CD4-positive, alpha-beta memory T cell (primary cell): ENCODE measurements at regions not wholly inside any gene's neighbourhood (a gene's known extent, or its start where the extent isn't known, plus 50 kb on each side); places are given as distances from the start of the nearest gene placed in this dataset.

Experiments
- CTCF ChIA-PET: fragments of 350-600 bp; sonication (Branson Sonifier 250); formaldehyde crosslinking; loops from one replicate; lab custom pipeline; 2021; ENCODE audit warnings: inconsistent platforms; ENCODE audit not compliant: partially characterized antibody; lab: Charles Lee
- POLR2A ChIA-PET: fragments of 350-600 bp; sonication (Branson Sonifier 250); formaldehyde crosslinking; loops from one replicate; lab custom pipeline; 2021; ENCODE audit not compliant: partially characterized antibody; lab: Charles Lee
- DNase-seq, 5 donors: peaks; one replicate each; pipeline versions ENCODE4 v3.0.0 to v3.0.0-alpha.2; 2020 to 2022; ENCODE audit warnings: mixed read lengths in 1 of 5
- H3K27ac ChIP-seq: one replicate; pipeline ENCODE4 v1.7.0; 2013; ENCODE audit warnings: low read depth, low read length
- H3K27me3 ChIP-seq: 2 replicates; pipeline ENCODE4 v1.7.0; 2013; ENCODE audit warnings: mild to moderate bottlenecking, low read length, moderate library complexity; ENCODE audit not compliant: insufficient read depth
- H3K36me3 ChIP-seq: 2 replicates; pipeline ENCODE4 v1.7.0; 2013; ENCODE audit warnings: mild to moderate bottlenecking, low read length, moderate library complexity; ENCODE audit not compliant: insufficient read depth
- H3K4me1 ChIP-seq: 2 replicates; pipeline ENCODE4 v1.7.0; 2013; ENCODE audit warnings: mild to moderate bottlenecking, low read length, moderate library complexity; ENCODE audit not compliant: insufficient read depth
- H3K4me3 ChIP-seq, 2 donors: one replicate each; pipeline ENCODE4 v1.7.0; 2013; ENCODE audit warnings: low read length in 2 of 2, mild to moderate bottlenecking in 1 of 2
- H3K9me3 ChIP-seq, 2 donors: one replicate each; pipeline ENCODE4 v1.7.0; 2013; ENCODE audit warnings: low read length in 2 of 2, control low read depth in 1 of 2; ENCODE audit not compliant: control insufficient read depth in 1 of 2
- H3K27ac Mint-ChIP-seq, 7 donors: one replicate each; pipeline ENCODE4 v1.8.0; 2020 to 2021; ENCODE audit warnings: mixed read lengths in 7 of 7, mild to moderate bottlenecking in 6 of 7, inconsistent platforms in 3 of 7, moderate library complexity in 3 of 7
- H3K27me3 Mint-ChIP-seq, 2 donors: one replicate each; pipeline ENCODE4 v1.8.0; 2020 to 2021; ENCODE audit warnings: mixed read lengths in 2 of 2
- H3K36me3 Mint-ChIP-seq, 2 donors: one replicate each; pipeline ENCODE4 v1.8.0; 2020 to 2021; ENCODE audit warnings: mixed read lengths in 2 of 2, inconsistent platforms in 1 of 2, mild to moderate bottlenecking in 1 of 2
- H3K4me1 Mint-ChIP-seq, 4 donors: one replicate each; pipeline ENCODE4 v1.8.0; 2020 to 2021; ENCODE audit warnings: mixed read lengths in 4 of 4, mild to moderate bottlenecking in 1 of 4
- H3K4me3 Mint-ChIP-seq, 8 donors: one replicate each; pipeline ENCODE4 v1.8.0; 2020 to 2021; ENCODE audit warnings: mixed read lengths in 8 of 8, mild to moderate bottlenecking in 7 of 8, moderate library complexity in 6 of 8, inconsistent platforms in 3 of 8
- H3K9me3 Mint-ChIP-seq, 8 donors: one replicate each; pipeline ENCODE4 v1.8.0; 2020 to 2021; ENCODE audit warnings: mixed read lengths in 8 of 8, mild to moderate bottlenecking in 5 of 8, inconsistent platforms in 3 of 8, moderate library complexity in 1 of 8
- intact Hi-C: fragments of 100-400 bp; cut with micrococcal nuclease; formaldehyde crosslinking; loops from one replicate; pipeline ENCODE4 v1.15.1; 2023

DNA sequence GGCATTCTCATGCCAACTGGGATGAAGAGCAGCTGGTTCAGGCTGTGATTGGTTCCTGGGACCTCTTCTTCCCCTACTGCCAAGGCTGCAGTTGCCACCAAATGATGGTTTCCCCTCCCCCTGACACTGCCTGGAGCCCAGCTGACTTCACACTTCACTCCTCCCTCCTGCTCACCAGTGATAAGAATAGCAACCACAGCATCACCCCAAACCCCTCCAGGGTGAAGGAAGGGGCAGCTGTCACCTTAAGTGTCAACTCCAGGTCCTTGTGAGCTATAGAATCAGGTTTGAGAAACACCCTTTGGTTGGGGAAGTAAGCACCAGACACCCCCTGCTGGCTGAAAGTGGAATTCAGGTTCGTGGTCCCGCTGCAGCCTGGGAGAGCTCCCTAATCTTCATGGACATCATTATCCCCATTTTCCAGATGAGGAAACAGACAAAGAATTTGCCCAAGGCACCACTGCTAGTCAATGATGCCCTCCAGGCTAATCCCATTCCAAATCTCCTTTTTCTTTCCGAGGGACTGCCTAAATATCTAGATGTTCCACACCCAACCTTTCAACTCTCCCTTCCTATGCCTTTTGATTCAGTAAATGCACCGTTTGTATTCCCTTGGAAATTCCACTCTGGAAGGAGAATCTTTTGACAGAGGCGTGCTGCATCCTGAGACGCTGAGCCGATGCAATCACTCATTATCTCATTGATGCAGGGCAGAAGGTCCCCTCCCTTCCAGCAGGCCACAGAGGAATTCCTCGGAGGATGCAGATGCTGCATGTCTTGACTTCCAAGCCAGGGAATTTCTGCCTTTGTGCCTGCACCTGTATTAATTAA is 50.6 kb upstream of the UQCRFS1 start:
- ChIA-PET CTCF (interaction anchor here (0.7 to 3.5 kb wide), 17 partner anchors 9 to 1057 kb away, joined by 3 to 18 read pairs (median 4); no protein-coding TSS in a partner anchor), POLR2A (no interaction called here)
- Histone ChIP-seq H3K9me3 (no peaks in the 10 kb centered on the region), H3K27ac (no peak overlapping the region), H3K36me3 (no peaks in the 10 kb centered on the region), H3K4me1 (no peaks in the 10 kb centered on the region), H3K4me3 (no peak overlapping the region), H3K27me3 (no peaks in the 10 kb centered on the region)
- Mint-ChIP-seq H3K4me1 (peaks cover 0 to 2% (median under 1%) of the 10 kb centered on the region in 4 donors), H3K27ac (no peak overlapping the region), H3K4me3 (no peak overlapping the region), H3K27me3 (peaks cover 8 to 21% of the 10 kb centered on the region in 2 donors), H3K9me3 (peaks cover 0 to 2% (median 0%) of the 10 kb centered on the region in 8 donors), H3K36me3 (no peaks in the 10 kb centered on the region)
- intact Hi-C loops: loop anchor here (5.0 kb wide), 1 partner anchor 796 kb away; no protein-coding TSS in a partner anchor
- peak in 4 of 5 donors; percentile 27 to 38 (median 29) for DNase-seq

DNA sequence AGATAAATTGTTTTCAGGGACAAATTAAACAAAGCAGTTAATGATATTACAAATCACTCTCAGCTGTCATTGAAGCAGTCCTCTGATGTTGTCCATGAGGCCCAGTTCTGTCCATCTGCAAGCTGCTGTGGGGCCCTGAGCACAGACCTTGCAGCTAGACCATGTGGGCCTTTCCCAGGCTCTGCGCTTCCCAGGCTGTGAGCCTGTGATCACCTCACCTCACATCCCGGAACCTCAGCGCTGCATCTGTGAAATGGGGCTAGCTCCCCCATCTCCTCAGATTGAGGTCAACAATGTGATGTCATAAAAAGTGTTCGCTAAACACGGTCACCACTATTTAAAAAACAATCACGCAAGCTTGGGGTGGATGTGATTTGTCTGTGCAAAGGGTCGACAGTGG is 51.9 kb upstream of the UQCRFS1 start:
- intact Hi-C loops: loop anchor here (5.0 kb wide), 1 partner anchor 798 kb away; no protein-coding TSS in a partner anchor
- POLR2A ChIA-PET: no interaction called here
- Mint-ChIP-seq H3K27me3 (peaks cover 12 to 21% of the 10 kb centered on the region in 2 donors), H3K4me3 (no peak overlapping the region), H3K9me3 (peaks cover 0 to 2% (median 0%) of the 10 kb centered on the region in 8 donors), H3K36me3 (no peaks in the 10 kb centered on the region), H3K27ac (no peak overlapping the region), H3K4me1 (peaks cover 0 to 2% (median under 1%) of the 10 kb centered on the region in 4 donors)
- Histone ChIP-seq H3K4me3 (no peak overlapping the region), H3K27me3 (no peaks in the 10 kb centered on the region), H3K27ac (no peak overlapping the region), H3K4me1 (no peaks in the 10 kb centered on the region), H3K36me3 (no peaks in the 10 kb centered on the region), H3K9me3 (no peaks in the 10 kb centered on the region)
- CTCF ChIA-PET: interaction anchor here (1.0 to 1.9 kb wide), 2 partner anchors 21 to 23 kb away, joined by 3 to 4 read pairs; no protein-coding TSS in a partner anchor
- DNase-seq: no peak

- Mint-ChIP-seq H3K4me3 (no peak overlapping the region), H3K4me1 (peaks cover 0 to 2% (median under 1%) of the 10 kb centered on the region in 4 donors), H3K27me3 (peaks cover 13 to 25% of the 10 kb centered on the region in 2 donors), H3K9me3 (peaks cover 0 to 2% (median 0%) of the 10 kb centered on the region in 8 donors), H3K27ac (no peak overlapping the region), H3K36me3 (no peaks in the 10 kb centered on the region)
- DNase-seq: no peak
- no peaks in the 10 kb centered on the region for H3K4me1 ChIP-seq
- intact Hi-C loops: no loop called here
- H3K27me3 ChIP-seq: no peaks in the 10 kb centered on the region
- H3K4me3 ChIP-seq: no peak overlapping the region
- ChIA-PET POLR2A (no interaction called here), CTCF (interaction anchor here (0.9 kb wide), 1 partner anchor 528 kb away, joined by 3 read pairs; no protein-coding TSS in a partner anchor)
- no peaks in the 10 kb centered on the region for H3K36me3 ChIP-seq
- H3K9me3 ChIP-seq: no peaks in the 10 kb centered on the region
- H3K27ac ChIP-seq: no peak overlapping the region
These were observed 52.5 kb upstream of the UQCRFS1 start for GRCh38 chr19:29265436-29265835.

DNA sequence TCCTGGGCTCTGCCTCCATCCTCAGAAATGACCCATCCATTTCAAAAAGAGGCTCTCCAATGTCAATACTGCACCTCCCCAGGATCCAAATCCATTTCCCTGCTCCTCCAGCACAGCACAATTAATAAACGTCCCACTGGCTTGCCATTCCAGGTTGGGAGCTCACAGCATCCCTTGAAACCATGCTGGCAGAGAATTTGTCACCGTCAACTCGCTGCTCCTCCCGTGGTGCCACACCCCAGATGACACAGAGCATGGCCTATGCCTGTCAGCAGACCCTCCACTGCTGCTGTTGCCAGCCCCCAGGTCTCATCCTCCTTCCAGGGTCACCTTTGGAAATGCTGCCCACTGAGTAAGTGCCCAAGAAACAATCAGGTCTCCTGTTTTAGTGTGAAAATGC is 53.0 kb upstream of the UQCRFS1 start:
- no peak overlapping the region for H3K27ac Mint-ChIP-seq
- peaks cover 0 to 2% (median 0%) of the 10 kb centered on the region in 8 donors for H3K9me3 Mint-ChIP-seq
- no peak overlapping the region for H3K4me3 Mint-ChIP-seq
- H3K27me3 Mint-ChIP-seq: peaks cover 16 to 25% of the 10 kb centered on the region in 2 donors
- Histone ChIP-seq H3K4me3 (no peak overlapping the region), H3K36me3 (no peaks in the 10 kb centered on the region), H3K9me3 (no peaks in the 10 kb centered on the region), H3K4me1 (no peaks in the 10 kb centered on the region), H3K27ac (no peak overlapping the region), H3K27me3 (no peaks in the 10 kb centered on the region)
- peaks cover 0 to 2% (median under 1%) of the 10 kb centered on the region in 4 donors for H3K4me1 Mint-ChIP-seq
- H3K36me3 Mint-ChIP-seq: no peaks in the 10 kb centered on the region
- intact Hi-C loops: no loop called here
- DNase-seq: no peak
- POLR2A ChIA-PET: no interaction called here
- CTCF ChIA-PET: interaction anchor here (0.9 kb wide), 1 partner anchor 529 kb away, joined by 3 read pairs; no protein-coding TSS in a partner anchor

- intact Hi-C loops: no loop called here
These were observed 53.7 kb upstream of the UQCRFS1 start for GRCh38 chr19:29266603-29267002.

DNA sequence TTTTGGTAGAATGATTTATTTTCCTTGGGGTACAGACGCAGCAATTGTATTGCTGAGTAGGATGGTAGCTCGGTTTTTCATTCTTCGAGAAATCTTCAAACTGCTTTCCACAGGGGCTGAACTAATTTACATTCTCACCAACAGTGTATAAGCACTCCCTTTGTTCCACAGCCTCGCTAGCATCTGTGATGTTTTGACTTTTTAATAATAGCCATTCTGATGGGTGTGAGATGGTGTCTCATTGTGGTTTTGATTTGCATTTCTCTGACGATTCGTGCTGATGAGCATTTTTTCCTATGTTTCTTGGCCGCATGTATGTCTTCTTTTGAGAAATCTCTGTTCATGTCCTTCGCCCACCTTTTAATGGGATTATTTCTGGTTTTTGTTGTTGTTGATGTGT is 54.8 kb upstream of the UQCRFS1 start:
- Histone ChIP-seq H3K36me3 (no peaks in the 10 kb centered on the region), H3K27me3 (no peaks in the 10 kb centered on the region), H3K4me3 (no peak overlapping the region), H3K27ac (no peak overlapping the region), H3K9me3 (no peaks in the 10 kb centered on the region), H3K4me1 (no peaks in the 10 kb centered on the region)
- no peaks in the 10 kb centered on the region for H3K36me3 Mint-ChIP-seq
- H3K4me3 Mint-ChIP-seq: no peak overlapping the region
- intact Hi-C loops: no loop called here
- DNase-seq: no peak
- H3K4me1 Mint-ChIP-seq: peaks cover 0 to 2% (median under 1%) of the 10 kb centered on the region in 4 donors
- peaks cover 17 to 25% of the 10 kb centered on the region in 2 donors for H3K27me3 Mint-ChIP-seq
- peaks cover 0 to 2% (median 0%) of the 10 kb centered on the region in 8 donors for H3K9me3 Mint-ChIP-seq
- H3K27ac Mint-ChIP-seq: no peak overlapping the region
- CTCF ChIA-PET: no interaction called here
- POLR2A ChIA-PET: no interaction called here

More at GRCh38 chr19:29266603-29267002, 53.7 kb upstream of the UQCRFS1 start:
- H3K27me3 ChIP-seq: no peaks in the 10 kb centered on the region
- H3K9me3 ChIP-seq: no peaks in the 10 kb centered on the region
- H3K4me3 Mint-ChIP-seq: no peak overlapping the region
- H3K27me3 Mint-ChIP-seq: peaks cover 17 to 25% of the 10 kb centered on the region in 2 donors
- no peaks in the 10 kb centered on the region for H3K36me3 ChIP-seq
- H3K36me3 Mint-ChIP-seq: no peaks in the 10 kb centered on the region
- H3K4me3 ChIP-seq: no peak overlapping the region
- peaks cover 0 to 2% (median 0%) of the 10 kb centered on the region in 8 donors for H3K9me3 Mint-ChIP-seq
- H3K27ac Mint-ChIP-seq: no peak overlapping the region
- ChIA-PET CTCF (no interaction called here), POLR2A (no interaction called here)
- H3K4me1 ChIP-seq: no peaks in the 10 kb centered on the region
- no peak for DNase-seq
- no peak overlapping the region for H3K27ac ChIP-seq
- peaks cover 0 to 2% (median under 1%) of the 10 kb centered on the region in 4 donors for H3K4me1 Mint-ChIP-seq

GRCh38 chr19:29268103-29268502 is 55.2 kb upstream of the UQCRFS1 start:
- H3K9me3 Mint-ChIP-seq: peaks cover 0 to 2% (median 0%) of the 10 kb centered on the region in 8 donors
- intact Hi-C loops: no loop called here
- CTCF ChIA-PET: no interaction called here

More at GRCh38 chr19:29268103-29268502, 55.2 kb upstream of the UQCRFS1 start:
- H3K4me3 Mint-ChIP-seq: no peak overlapping the region
- no peaks in the 10 kb centered on the region for H3K9me3 ChIP-seq
- H3K36me3 Mint-ChIP-seq: no peaks in the 10 kb centered on the region
- H3K27me3 Mint-ChIP-seq: peaks cover 19 to 26% of the 10 kb centered on the region in 2 donors
- no peak overlapping the region for H3K4me3 ChIP-seq
- POLR2A ChIA-PET: no interaction called here
- no peak for DNase-seq
- no peaks in the 10 kb centered on the region for H3K4me1 ChIP-seq
- H3K27ac ChIP-seq: no peak overlapping the region
- H3K4me1 Mint-ChIP-seq: peaks cover 0 to 2% (median under 1%) of the 10 kb centered on the region in 4 donors
- no peak overlapping the region for H3K27ac Mint-ChIP-seq
- H3K36me3 ChIP-seq: no peaks in the 10 kb centered on the region
- no peaks in the 10 kb centered on the region for H3K27me3 ChIP-seq
